ENCODE measurements at regions not wholly inside any gene's neighbourhood (a gene's known extent, or its start where the extent isn't known, plus 50 kb on each side); places are given as distances from the start of the nearest gene placed in this dataset.

- DNase-seq (ENCODE audit: low spot score), result peak; percentile 49
These were observed 56.0 kb upstream of the BTRC start for GRCh38 chr10:101297901-101298486.

GRCh38 chr10:101299211-101299610 lies 54.8 kb upstream of the BTRC start:
- no peak for DNase-seq (ENCODE audit: low spot score)

- no peak for DNase-seq (ENCODE audit: low spot score)
These were observed 52.7 kb upstream of the BTRC start for GRCh38 chr10:101301111-101301731.

- no peak for DNase-seq (ENCODE audit: low spot score)
These were observed 50.8 kb upstream of the BTRC start for GRCh38 chr10:101303087-101303703.

Measured in Ammon's horn (tissue), 1 donor.